Activated CD4-positive, alpha-beta T cell treated with anti-CD3 and anti-CD28 coated beads, Interleukin-2, amount 10 ng/mL, durations not matched to agents 7 days and 5 days (primary cell): ENCODE measurements at regions not wholly inside any gene's neighbourhood (a gene's known extent, or its start where the extent isn't known, plus 50 kb on each side); places are given as distances from the start of the nearest gene placed in this dataset.
"Not testable (repeated sequence)": the region's sequence is repeated elsewhere in the genome, so short reads cannot be mapped to it uniquely, and the experiment has no call there.

ENCODE experiments used
- CTCF ChIA-PET: fragments of 350-600 bp; sonication (Branson Sonifier 250); formaldehyde crosslinking; loops from one replicate; lab custom pipeline; 2021; ENCODE audit warnings: antibody characterized with exemption; lab: Charles Lee
- POLR2A ChIA-PET: fragments of 350-600 bp; sonication (Branson Sonifier 250); formaldehyde crosslinking; loops from one replicate; lab custom pipeline; 2021; ENCODE audit warnings: antibody characterized with exemption; lab: Charles Lee
- DNase-seq: peaks from one replicate; pipeline ENCODE4 v3.0.0-alpha.2; 2020
- H3K27ac Mint-ChIP-seq: one replicate; pipeline ENCODE4 v1.8.0; 2021; ENCODE audit warnings: mild to moderate bottlenecking, moderate library complexity, mixed read lengths
- H3K27me3 Mint-ChIP-seq: one replicate; pipeline ENCODE4 v1.8.0; 2021; ENCODE audit warnings: mixed read lengths
- H3K36me3 Mint-ChIP-seq: one replicate; pipeline ENCODE4 v1.8.0; 2021; ENCODE audit warnings: low read depth, mixed read lengths
- H3K4me1 Mint-ChIP-seq: one replicate; pipeline ENCODE4 v1.8.0; 2021; ENCODE audit warnings: mixed read lengths
- H3K4me3 Mint-ChIP-seq: one replicate; pipeline ENCODE4 v1.8.0; 2021; ENCODE audit warnings: mild to moderate bottlenecking, moderate library complexity, mixed read lengths
- H3K9me3 Mint-ChIP-seq: one replicate; pipeline ENCODE4 v1.8.0; 2021; ENCODE audit warnings: mixed read lengths

GRCh38 chr3:193970131-193970772 lies 165.7 kb upstream of the HES1 start:
- H3K4me3 Mint-ChIP-seq, H3K9me3 Mint-ChIP-seq, H3K27ac Mint-ChIP-seq, POLR2A ChIA-PET, H3K36me3 Mint-ChIP-seq: not testable (repeated sequence)
- CTCF ChIA-PET: interaction anchor here (0.6 to 2.2 kb wide), 8 partner anchors 10 to 345 kb away, joined by 3 to 6 read pairs (median 3); no protein-coding TSS in a partner anchor
- DNase-seq: peak; percentile 30
- H3K4me1 Mint-ChIP-seq: peaks cover 22% of the 10 kb centered on the region
- peaks cover 50% of the 10 kb centered on the region for H3K27me3 Mint-ChIP-seq

DNA sequence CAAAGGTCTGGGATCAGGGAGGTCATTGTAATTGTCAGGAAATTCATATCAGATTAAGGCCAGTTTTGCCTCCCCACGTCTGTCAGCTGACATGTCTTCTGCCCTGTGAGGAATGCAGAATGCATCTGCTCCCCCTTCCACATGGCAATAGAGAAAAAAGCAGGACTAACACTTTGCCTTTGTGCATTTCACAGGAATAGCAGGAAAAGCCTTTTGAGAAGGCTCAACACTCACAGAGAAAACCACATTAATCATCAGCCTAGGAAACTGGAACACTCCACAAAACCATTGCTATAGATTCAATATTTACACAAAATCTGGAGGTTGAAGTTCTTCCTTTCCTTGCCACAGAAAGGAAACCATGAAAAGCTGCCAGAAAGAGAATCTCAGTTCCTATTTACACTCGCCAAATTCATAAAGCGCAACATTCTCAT lies 165.2 kb upstream of the HES1 start:
- no peaks in the 10 kb centered on the region for H3K36me3 Mint-ChIP-seq
- no peak overlapping the region for H3K27ac Mint-ChIP-seq
- peaks cover 45% of the 10 kb centered on the region for H3K27me3 Mint-ChIP-seq
- CTCF ChIA-PET: interaction anchor here (0.7 to 1.2 kb wide), 2 partner anchors 10 to 345 kb away, joined by 3 to 5 read pairs; no protein-coding TSS in a partner anchor
- POLR2A ChIA-PET: no interaction called here
- H3K9me3 Mint-ChIP-seq: no peaks in the 10 kb centered on the region
- H3K4me1 Mint-ChIP-seq: peaks cover 22% of the 10 kb centered on the region
- no peak overlapping the region for H3K4me3 Mint-ChIP-seq
- DNase-seq: no peak

DNA sequence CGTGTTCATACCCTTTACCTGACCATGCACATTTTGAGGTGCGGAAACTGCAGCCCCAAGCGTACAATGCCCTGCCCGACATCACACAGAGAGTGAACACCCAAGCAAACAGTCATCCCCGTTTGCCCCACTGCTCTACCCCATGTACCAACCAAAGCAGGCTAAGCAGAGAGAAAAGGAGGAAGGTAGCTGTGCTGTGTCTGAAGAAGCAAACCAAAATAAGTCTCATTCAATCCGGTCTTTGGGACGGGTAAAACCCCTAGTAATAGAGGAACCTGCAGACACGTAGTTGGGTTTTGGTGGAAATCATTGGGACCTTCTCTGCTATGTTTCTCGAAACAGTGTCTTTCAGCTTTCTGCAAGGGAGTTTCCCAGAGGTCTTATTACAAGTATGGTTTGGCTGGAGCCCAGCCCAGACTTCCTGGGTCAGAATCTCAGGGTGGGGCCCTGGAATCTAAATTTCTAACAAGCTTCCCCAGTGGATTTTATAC lies 164.6 kb upstream of the HES1 start:
- ChIA-PET POLR2A (interaction anchor here (0.6 kb wide), 1 partner anchor 286 kb away, joined by 3 read pairs; no protein-coding TSS in a partner anchor), CTCF (interaction anchor here (0.6 to 0.8 kb wide), 2 partner anchors 10 to 305 kb away, joined by 3 read pairs; no protein-coding TSS in a partner anchor)
- Mint-ChIP-seq H3K4me1 (peaks cover 22% of the 10 kb centered on the region), H3K27me3 (peaks cover 41% of the 10 kb centered on the region), H3K36me3 (no peaks in the 10 kb centered on the region), H3K4me3 (no peak overlapping the region), H3K9me3 (no peaks in the 10 kb centered on the region), H3K27ac (no peak overlapping the region)
- DNase-seq: no peak

- peaks cover 22% of the 10 kb centered on the region for H3K4me1 Mint-ChIP-seq
- ChIA-PET POLR2A (no interaction called here), CTCF (interaction anchor here (0.6 to 0.8 kb wide), 2 partner anchors 11 to 305 kb away, joined by 3 read pairs; no protein-coding TSS in a partner anchor)
- no peaks in the 10 kb centered on the region for H3K36me3 Mint-ChIP-seq
- no peaks in the 10 kb centered on the region for H3K9me3 Mint-ChIP-seq
- no peak for DNase-seq
- no peak overlapping the region for H3K27ac Mint-ChIP-seq
- peaks cover 36% of the 10 kb centered on the region for H3K27me3 Mint-ChIP-seq
- no peak overlapping the region for H3K4me3 Mint-ChIP-seq
Measured at GRCh38 chr3:193971966-193972365, 164.0 kb upstream of the HES1 start.

- CTCF ChIA-PET: no interaction called here
- no peak for DNase-seq
- Mint-ChIP-seq H3K27me3 (peaks cover 33% of the 10 kb centered on the region), H3K9me3 (no peaks in the 10 kb centered on the region), H3K4me3 (no peak overlapping the region), H3K27ac (no peak overlapping the region), H3K4me1 (peaks cover 22% of the 10 kb centered on the region), H3K36me3 (no peaks in the 10 kb centered on the region)
- POLR2A ChIA-PET: interaction anchor here (0.5 kb wide), 1 partner anchor 60 kb away, joined by 3 read pairs; no protein-coding TSS in a partner anchor
Measured at GRCh38 chr3:193972832-193973231, 163.1 kb upstream of the HES1 start.

GRCh38 chr3:193974191-193974652 lies 161.7 kb upstream of the HES1 start:
- Mint-ChIP-seq H3K27me3 (peaks cover 33% of the 10 kb centered on the region), H3K9me3 (no peaks in the 10 kb centered on the region), H3K36me3 (no peaks in the 10 kb centered on the region), H3K27ac (no peak overlapping the region), H3K4me1 (peaks cover 22% of the 10 kb centered on the region), H3K4me3 (no peak overlapping the region)
- ChIA-PET CTCF (interaction anchor here (1.1 kb wide), 1 partner anchor 29 kb away, joined by 4 read pairs; no protein-coding TSS in a partner anchor), POLR2A (no interaction called here)
- no peak for DNase-seq

GRCh38 chr3:193974671-193975535 lies 161.0 kb upstream of the HES1 start:
- Mint-ChIP-seq H3K9me3 (no peaks in the 10 kb centered on the region), H3K27me3 (peaks cover 31% of the 10 kb centered on the region), H3K4me1 (peaks cover 22% of the 10 kb centered on the region), H3K4me3 (no peak overlapping the region), H3K36me3 (no peaks in the 10 kb centered on the region), H3K27ac (no peak overlapping the region)
- DNase-seq: no peak
- ChIA-PET CTCF (interaction anchor here (1.1 to 1.3 kb wide), 2 partner anchors 8 to 28 kb away, joined by 3 to 4 read pairs; no protein-coding TSS in a partner anchor), POLR2A (no interaction called here)

DNA sequence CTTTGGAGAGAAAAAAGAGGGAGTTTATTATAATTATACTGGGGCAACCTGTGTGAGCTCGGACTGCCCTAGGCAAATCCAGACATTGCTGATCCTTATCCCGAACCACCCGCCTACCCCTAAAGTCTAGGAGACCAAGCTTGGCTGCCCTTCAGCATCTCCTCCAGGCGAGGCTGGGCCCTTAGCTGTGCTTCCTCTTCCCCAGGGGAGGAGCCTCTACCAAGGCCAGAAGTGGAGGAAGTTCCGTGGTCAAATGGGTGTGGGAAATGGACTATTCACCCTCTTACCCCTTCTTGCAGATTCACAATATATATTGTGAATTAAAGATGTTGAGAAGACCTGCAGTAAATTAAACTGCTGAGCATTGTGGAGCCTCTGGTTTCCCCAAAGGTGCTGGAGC lies 158.3 kb upstream of the HES1 start:
- ChIA-PET CTCF (interaction anchor here (0.6 kb wide), 1 partner anchor 35 kb away, joined by 4 read pairs; no protein-coding TSS in a partner anchor), POLR2A (no interaction called here)
- no peak for DNase-seq
- no peak overlapping the region for H3K4me3 Mint-ChIP-seq
- peaks cover 16% of the 10 kb centered on the region for H3K27me3 Mint-ChIP-seq
- H3K27ac Mint-ChIP-seq: no peak overlapping the region
- H3K4me1 Mint-ChIP-seq: peaks cover under 1% of the 10 kb centered on the region
- H3K36me3 Mint-ChIP-seq: no peaks in the 10 kb centered on the region
- no peaks in the 10 kb centered on the region for H3K9me3 Mint-ChIP-seq

DNA sequence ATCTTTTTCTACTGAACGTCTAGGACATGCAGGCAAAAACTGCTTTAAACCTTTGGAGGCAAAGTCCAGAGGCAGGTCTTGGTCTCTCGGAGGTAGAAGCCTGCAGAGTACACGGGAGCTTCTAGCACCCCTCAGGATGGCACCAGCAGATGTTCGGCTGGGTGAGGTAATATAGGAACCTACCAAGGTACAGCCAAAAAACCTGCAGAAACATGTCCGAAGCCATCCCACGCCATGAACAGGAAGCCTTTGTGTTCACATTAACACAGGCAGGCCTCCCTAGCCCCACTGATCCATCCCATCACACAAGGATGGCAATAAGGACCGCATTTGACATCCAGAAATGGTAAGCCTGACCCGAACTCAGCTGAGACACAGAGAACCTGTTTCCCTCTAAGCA lies 157.9 kb upstream of the HES1 start:
- H3K27me3 Mint-ChIP-seq: peaks cover 16% of the 10 kb centered on the region
- H3K4me1 Mint-ChIP-seq: no peaks in the 10 kb centered on the region
- DNase-seq: no peak
- H3K9me3 Mint-ChIP-seq: no peaks in the 10 kb centered on the region
- H3K27ac Mint-ChIP-seq: no peak overlapping the region
- ChIA-PET CTCF (interaction anchor here (0.6 kb wide), 1 partner anchor 35 kb away, joined by 4 read pairs; no protein-coding TSS in a partner anchor), POLR2A (no interaction called here)
- no peaks in the 10 kb centered on the region for H3K36me3 Mint-ChIP-seq
- no peak overlapping the region for H3K4me3 Mint-ChIP-seq

DNA sequence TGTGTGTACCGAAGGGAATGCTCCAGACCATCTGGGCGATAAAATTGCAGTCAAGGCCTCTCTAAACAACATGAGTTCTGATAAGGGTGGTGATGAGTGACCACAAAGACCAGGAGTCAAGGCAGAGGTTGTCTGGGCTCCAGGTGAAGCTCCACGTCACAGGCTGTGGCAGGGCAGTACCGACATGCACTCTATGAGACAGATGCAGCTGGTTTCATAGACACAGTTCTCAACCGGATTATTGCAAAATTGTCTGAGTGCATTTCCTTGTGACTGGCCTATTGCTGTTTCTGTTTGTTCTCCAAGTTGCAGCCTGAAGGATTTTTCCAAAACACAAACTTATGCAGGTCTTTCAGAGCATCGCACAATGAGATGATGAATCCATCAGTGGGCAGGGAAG lies 157.5 kb upstream of the HES1 start:
- DNase-seq: no peak
- ChIA-PET POLR2A (no interaction called here), CTCF (no interaction called here)
- Mint-ChIP-seq H3K4me3 (no peak overlapping the region), H3K4me1 (no peaks in the 10 kb centered on the region), H3K27me3 (peaks cover 15% of the 10 kb centered on the region), H3K27ac (no peak overlapping the region), H3K36me3 (no peaks in the 10 kb centered on the region), H3K9me3 (no peaks in the 10 kb centered on the region)

- Mint-ChIP-seq H3K36me3 (no peaks in the 10 kb centered on the region), H3K9me3 (no peaks in the 10 kb centered on the region), H3K27ac (no peak overlapping the region), H3K4me3 (no peak overlapping the region), H3K4me1 (no peaks in the 10 kb centered on the region), H3K27me3 (peaks cover 7% of the 10 kb centered on the region)
- CTCF ChIA-PET: no interaction called here
- DNase-seq: no peak
- POLR2A ChIA-PET: no interaction called here
Measured at GRCh38 chr3:193980326-193980725, 155.6 kb upstream of the HES1 start.

DNA sequence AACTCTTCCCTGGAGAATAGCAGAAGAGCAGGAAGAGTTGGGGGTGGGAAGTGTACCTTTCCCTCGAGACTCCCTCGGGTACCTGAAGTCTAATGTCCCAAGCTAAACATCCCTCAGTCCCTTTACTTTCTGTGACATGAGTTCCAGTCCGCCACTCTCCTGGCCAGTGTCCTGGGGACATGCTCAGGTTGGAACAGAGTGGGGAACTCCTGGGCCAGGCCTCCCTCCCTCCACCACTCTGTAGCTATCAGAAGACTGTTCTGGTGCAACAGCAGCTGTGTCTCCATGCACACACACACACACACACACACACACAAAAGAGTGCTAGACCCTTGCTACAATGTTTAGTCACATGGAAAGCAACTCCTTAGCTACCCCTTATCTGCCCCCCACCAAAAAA lies 155.0 kb upstream of the HES1 start:
- no peaks in the 10 kb centered on the region for H3K36me3 Mint-ChIP-seq
- H3K9me3 Mint-ChIP-seq: no peaks in the 10 kb centered on the region
- no peak overlapping the region for H3K27ac Mint-ChIP-seq
- DNase-seq: no peak
- peaks cover 7% of the 10 kb centered on the region for H3K27me3 Mint-ChIP-seq
- H3K4me3 Mint-ChIP-seq: no peak overlapping the region
- ChIA-PET POLR2A (no interaction called here), CTCF (no interaction called here)
- H3K4me1 Mint-ChIP-seq: no peaks in the 10 kb centered on the region
